Left lung (tissue), 4 donors: ENCODE measurements at regions not wholly inside any gene's neighbourhood (a gene's known extent, or its start where the extent isn't known, plus 50 kb on each side); places are given as distances from the start of the nearest gene placed in this dataset.

Source experiments
- ATAC-seq: fragments of 200-7000 bp; cut with Tn5 transposase; one replicate; pipeline ENCODE4 v1.9.1; 2020; ENCODE audit warnings: moderate library complexity
- DNase-seq, 4 donors: peaks; one replicate each; pipeline ENCODE4 v3.0.0-alpha.2; 2013 to 2020
- H3K27ac ChIP-seq, 2 donors: fragments of 200-600 bp; sonication (generic) in 1 of 2; one replicate each; pipeline versions ENCODE4 v1.5.0 to v1.8.0; 2020 to 2021
- H3K27me3 ChIP-seq, 2 donors: fragments of 200-600 bp; sonication (generic) in 1 of 2; one replicate each; pipeline versions ENCODE4 v1.5.0 to v1.8.0; 2020 to 2021
- H3K36me3 ChIP-seq, 2 donors: fragments of 200-600 bp; sonication (generic) in 1 of 2; one replicate each; pipeline versions ENCODE4 v1.5.0 to v1.8.0; 2020 to 2021
- H3K4me1 ChIP-seq, 2 donors: fragments of 200-600 bp; one replicate each; pipeline ENCODE4 v1.8.0; 2021
- H3K4me3 ChIP-seq, 2 donors: fragments of 200-600 bp; sonication (generic) in 1 of 2; one replicate each; pipeline versions ENCODE4 v1.5.0 to v1.8.0; 2020 to 2021; ENCODE audit warnings: mild to moderate bottlenecking in 1 of 2
- H3K9me3 ChIP-seq, 2 donors: fragments of 200-600 bp; sonication (generic) in 1 of 2; one replicate each; pipeline versions ENCODE4 v1.5.0 to v1.8.0; 2020 to 2021
- intact Hi-C, 2 donors: fragments of 100-400 bp; cut with DNase I; formaldehyde crosslinking; loops; one replicate each; pipeline versions ENCODE4 v1.11.2 to v1.14.2; 2022
- TF ChIP-seq, protein P1 (sequence below), 2 donors: fragments of 200-600 bp; sonication (generic) in 1 of 2; IDR thresholded peaks; one replicate each; pipeline versions ENCODE4 v1.5.0 to v1.8.0; 2021; ENCODE audit warnings: antibody characterized with exemption in 2 of 2
- donor health status: DM: no; HTN: yes; CAD: no.
- donor health status: DM: no; HTN: no; CAD: no.

DNA sequence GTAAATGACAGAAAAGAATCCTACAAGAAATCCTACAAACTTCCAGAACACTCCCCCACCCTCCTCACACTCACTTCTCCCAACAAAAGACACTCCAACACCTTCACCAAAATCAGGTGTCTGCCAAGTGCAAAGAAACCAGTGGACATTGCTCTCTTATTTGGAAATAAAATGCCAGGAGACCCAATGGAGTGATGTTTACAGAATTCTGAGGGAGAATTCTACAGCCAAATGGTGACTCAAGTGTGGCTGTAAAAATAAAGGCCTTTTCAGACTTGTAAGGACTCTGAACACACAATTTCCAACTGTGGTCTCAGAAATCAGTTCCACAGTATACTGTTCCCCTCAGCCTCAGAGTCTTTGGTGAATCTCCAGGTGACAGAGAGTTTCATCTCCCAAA, 109.6 kb upstream of the CARMIL1 start:
- intact Hi-C loops: no loop called here
- no peak for ATAC-seq
- no peaks in the 10 kb centered on the region for H3K9me3 ChIP-seq

DNA sequence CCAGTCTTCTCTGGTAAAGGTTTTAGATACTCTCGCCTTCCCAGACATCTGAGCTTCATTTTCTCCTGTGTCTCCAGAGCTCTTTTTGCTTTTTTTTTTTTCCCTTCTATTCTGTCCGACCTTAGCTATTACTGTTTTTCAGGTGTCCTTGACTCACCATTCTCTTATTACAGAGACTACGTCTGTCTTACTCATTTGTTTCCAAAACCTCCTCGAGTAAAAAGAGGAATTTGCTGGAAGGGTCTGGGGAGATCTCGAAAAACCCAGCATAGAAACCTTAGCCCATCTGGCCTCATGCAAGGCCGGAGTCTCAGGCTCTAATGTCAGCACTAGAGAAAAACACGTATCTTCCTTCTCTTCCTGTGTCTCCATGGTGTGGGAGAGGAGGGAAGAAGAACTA, 109.2 kb upstream of the CARMIL1 start:
- H3K27ac ChIP-seq: peak overlapping the region in 1 of 2 donors; percentile 58
- no peaks in the 10 kb centered on the region for H3K9me3 ChIP-seq
- no peaks in the 10 kb centered on the region for H3K27me3 ChIP-seq
- DNase-seq: no peak
- TF ChIP-seq, protein P1, sequence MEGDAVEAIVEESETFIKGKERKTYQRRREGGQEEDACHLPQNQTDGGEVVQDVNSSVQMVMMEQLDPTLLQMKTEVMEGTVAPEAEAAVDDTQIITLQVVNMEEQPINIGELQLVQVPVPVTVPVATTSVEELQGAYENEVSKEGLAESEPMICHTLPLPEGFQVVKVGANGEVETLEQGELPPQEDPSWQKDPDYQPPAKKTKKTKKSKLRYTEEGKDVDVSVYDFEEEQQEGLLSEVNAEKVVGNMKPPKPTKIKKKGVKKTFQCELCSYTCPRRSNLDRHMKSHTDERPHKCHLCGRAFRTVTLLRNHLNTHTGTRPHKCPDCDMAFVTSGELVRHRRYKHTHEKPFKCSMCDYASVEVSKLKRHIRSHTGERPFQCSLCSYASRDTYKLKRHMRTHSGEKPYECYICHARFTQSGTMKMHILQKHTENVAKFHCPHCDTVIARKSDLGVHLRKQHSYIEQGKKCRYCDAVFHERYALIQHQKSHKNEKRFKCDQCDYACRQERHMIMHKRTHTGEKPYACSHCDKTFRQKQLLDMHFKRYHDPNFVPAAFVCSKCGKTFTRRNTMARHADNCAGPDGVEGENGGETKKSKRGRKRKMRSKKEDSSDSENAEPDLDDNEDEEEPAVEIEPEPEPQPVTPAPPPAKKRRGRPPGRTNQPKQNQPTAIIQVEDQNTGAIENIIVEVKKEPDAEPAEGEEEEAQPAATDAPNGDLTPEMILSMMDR (IDR thresholded peaks at IDR 0.05): no peak
- intact Hi-C loops: no loop called here
- peaks cover 20 to 75% of the 10 kb centered on the region in 2 donors for H3K4me1 ChIP-seq
- H3K4me3 ChIP-seq: no peak overlapping the region
- H3K36me3 ChIP-seq: no peaks in the 10 kb centered on the region
- ATAC-seq: no peak

More for the DNA sequence above, 109.6 kb upstream of the CARMIL1 start:
- Histone ChIP-seq H3K4me3 (no peak overlapping the region), H3K36me3 (no peaks in the 10 kb centered on the region), H3K27ac (peak overlapping the region; percentile 28 to 58), H3K4me1 (peaks cover 16 to 71% of the 10 kb centered on the region in 2 donors), H3K27me3 (no peaks in the 10 kb centered on the region)
- TF ChIP-seq, protein P1 (IDR thresholded peaks at IDR 0.05): no peak
- DNase-seq: no peak

DNA sequence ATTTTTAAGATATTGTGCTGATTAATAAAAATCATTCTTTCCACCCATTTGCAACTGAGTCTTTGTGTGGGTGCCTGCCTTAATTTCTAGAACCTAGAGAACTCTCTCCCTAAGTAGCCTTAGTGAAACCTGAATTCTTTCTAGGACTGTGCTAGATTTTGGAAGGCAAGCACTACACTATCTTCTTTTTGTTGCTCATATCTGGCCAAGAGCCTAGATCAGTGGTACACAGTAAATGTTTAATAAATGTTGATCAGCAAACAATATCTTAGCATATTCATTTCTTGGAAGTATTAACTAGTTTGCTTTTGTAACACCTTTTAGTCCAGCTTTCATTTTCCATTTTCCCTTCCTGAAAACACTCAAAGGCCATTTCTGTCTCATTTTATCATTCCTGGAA, 108.5 kb upstream of the CARMIL1 start:
- TF ChIP-seq, protein P1 (IDR thresholded peaks at IDR 0.05): no peak
- intact Hi-C loops: no loop called here
- no peak overlapping the region for H3K27ac ChIP-seq

DNA sequence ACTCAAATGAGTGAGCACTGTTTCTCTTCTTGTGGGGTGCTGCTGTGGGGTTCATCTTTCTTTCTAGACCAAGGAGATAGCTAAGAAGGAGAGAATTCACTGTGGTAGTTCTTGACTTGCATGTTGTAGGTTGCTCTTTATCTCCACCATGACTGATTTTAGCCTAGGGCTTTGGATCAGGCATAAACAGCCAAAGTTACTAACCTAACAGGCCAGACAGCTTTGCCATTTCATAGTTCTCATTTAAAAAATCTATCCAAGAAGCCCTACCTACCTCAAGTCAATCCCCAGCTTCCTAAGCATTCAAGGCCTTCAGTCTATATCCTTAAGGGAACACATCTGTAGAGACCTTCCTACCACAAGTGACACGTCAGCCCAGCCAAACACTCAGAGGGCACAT, 107.9 kb upstream of the CARMIL1 start:
- Histone ChIP-seq H3K4me3 (no peak overlapping the region), H3K27me3 (no peaks in the 10 kb centered on the region), H3K9me3 (no peaks in the 10 kb centered on the region), H3K4me1 (peaks cover 22 to 78% of the 10 kb centered on the region in 2 donors), H3K36me3 (no peaks in the 10 kb centered on the region), H3K27ac (no peak overlapping the region)
- no peak for ATAC-seq
- TF ChIP-seq, protein P1 (IDR thresholded peaks at IDR 0.05): no peak
- no peak for DNase-seq
- intact Hi-C loops: no loop called here

More for the DNA sequence above, 108.5 kb upstream of the CARMIL1 start:
- no peak for ATAC-seq
- H3K4me1 ChIP-seq: peaks cover 22 to 79% of the 10 kb centered on the region in 2 donors
- no peak overlapping the region for H3K4me3 ChIP-seq
- no peak for DNase-seq
- H3K27me3 ChIP-seq: no peaks in the 10 kb centered on the region
- no peaks in the 10 kb centered on the region for H3K9me3 ChIP-seq
- H3K36me3 ChIP-seq: no peaks in the 10 kb centered on the region

DNA sequence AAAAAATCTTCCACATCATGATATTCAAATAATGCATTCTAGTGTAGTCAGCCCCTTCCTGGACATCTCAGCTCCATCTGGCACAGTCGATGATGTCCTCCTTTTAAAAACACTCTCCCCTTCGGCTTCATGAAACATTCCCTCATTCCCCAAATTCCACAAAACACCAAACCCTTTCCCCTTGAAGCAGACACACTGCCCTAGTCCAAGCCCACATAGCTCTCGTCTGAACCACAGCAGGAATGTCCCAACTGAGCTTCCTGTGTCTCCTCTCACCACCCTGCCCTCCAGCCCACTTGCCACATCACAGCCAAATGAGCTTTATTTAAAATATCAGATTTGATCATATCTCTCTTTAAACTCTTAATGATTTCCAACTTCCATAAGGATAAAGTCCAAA, 106.4 kb upstream of the CARMIL1 start:
- H3K4me1 ChIP-seq: peaks cover 27 to 79% of the 10 kb centered on the region in 2 donors
- ATAC-seq (peak; percentile 38), DNase-seq (no peak)
- intact Hi-C loops: no loop called here
- no peak overlapping the region for H3K4me3 ChIP-seq
- no peaks in the 10 kb centered on the region for H3K27me3 ChIP-seq
- H3K36me3 ChIP-seq: no peaks in the 10 kb centered on the region
- H3K27ac ChIP-seq: peak overlapping the region in 1 of 2 donors; percentile 72
- H3K9me3 ChIP-seq: no peaks in the 10 kb centered on the region
- TF ChIP-seq, protein P1 (IDR thresholded peaks at IDR 0.05): no peak
